Progenitor cell of endocrine pancreas (in vitro differentiated cells): ENCODE measurements at regions not wholly inside any gene's neighbourhood (a gene's known extent, or its start where the extent isn't known, plus 50 kb on each side); places are given as distances from the start of the nearest gene placed in this dataset.

Experiments used
- DNase-seq: peaks from one replicate; pipeline ENCODE4 v3.0.0; 2021; ENCODE audit warnings: low spot score; ENCODE audit not compliant: unreplicated experiment
- H3K27ac Mint-ChIP-seq: 2 replicates; pipeline ENCODE4 v1.8.0; 2021; ENCODE audit warnings: mild to moderate bottlenecking, moderate library complexity, mixed read lengths
- H3K27me3 Mint-ChIP-seq: 2 replicates; pipeline ENCODE4 v1.8.0; 2021; ENCODE audit warnings: mixed read lengths
- H3K36me3 Mint-ChIP-seq: 2 replicates; pipeline ENCODE4 v1.8.0; 2022; ENCODE audit warnings: mixed read lengths; ENCODE audit not compliant: insufficient read depth
- H3K4me1 Mint-ChIP-seq: 2 replicates; pipeline ENCODE4 v1.8.0; 2021; ENCODE audit warnings: low read depth, mixed read lengths
- H3K4me3 Mint-ChIP-seq: 2 replicates; pipeline ENCODE4 v1.8.0; 2021; ENCODE audit warnings: low read depth, mild to moderate bottlenecking, moderate library complexity, mixed read lengths
- H3K9me3 Mint-ChIP-seq: 2 replicates; pipeline ENCODE4 v1.8.0; 2021; ENCODE audit warnings: low read depth, mixed read lengths
- CTCF ChIP-seq: fragments of 200-600 bp; sonication (generic); IDR thresholded peaks from one replicate; pipeline ENCODE4 v1.5.0; 2021; ENCODE audit warnings: antibody characterized with exemption, mild to moderate bottlenecking; ENCODE audit not compliant: unreplicated experiment

GRCh38 chr5:4766101-4766500 is 374.0 kb upstream of the ADAMTS16 start:
- Mint-ChIP-seq H3K27ac (no peak overlapping the region), H3K36me3 (no peaks in the 10 kb centered on the region), H3K27me3 (peaks cover 11% of the 10 kb centered on the region), H3K4me3 (no peak overlapping the region), H3K9me3 (no peaks in the 10 kb centered on the region), H3K4me1 (no peaks in the 10 kb centered on the region)
- no peak for DNase-seq
- TF ChIP-seq CTCF, result no peak

DNA sequence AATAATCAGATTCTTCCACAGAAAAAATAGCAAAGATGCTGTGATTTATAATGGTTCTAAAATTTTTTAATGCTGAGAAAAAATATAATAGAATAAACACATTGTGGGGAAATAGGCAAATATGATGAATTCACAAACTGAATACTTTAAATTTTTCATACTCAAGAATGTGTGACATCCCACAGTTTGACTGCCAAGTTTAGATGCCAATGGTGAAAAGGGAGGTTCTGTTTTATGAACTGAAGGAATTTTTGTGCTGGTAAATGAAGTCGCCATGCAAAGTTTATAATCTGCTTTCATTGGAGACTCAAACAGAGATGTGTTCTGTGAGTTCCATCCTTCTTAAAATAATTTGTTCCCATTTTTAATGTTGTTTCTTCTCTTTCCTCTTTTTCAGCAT is 367.5 kb upstream of the ADAMTS16 start:
- TF ChIP-seq CTCF, result no peak
- H3K9me3 Mint-ChIP-seq, result no peaks in the 10 kb centered on the region
- no peak overlapping the region for H3K4me3 Mint-ChIP-seq
- H3K27me3 Mint-ChIP-seq, result peaks cover 27% of the 10 kb centered on the region
- H3K27ac Mint-ChIP-seq, result no peak overlapping the region
- no peaks in the 10 kb centered on the region for H3K4me1 Mint-ChIP-seq
- DNase-seq, result no peak
- no peaks in the 10 kb centered on the region for H3K36me3 Mint-ChIP-seq

- TF ChIP-seq CTCF, result no peak
- no peaks in the 10 kb centered on the region for H3K4me1 Mint-ChIP-seq
- no peaks in the 10 kb centered on the region for H3K36me3 Mint-ChIP-seq
- no peak overlapping the region for H3K4me3 Mint-ChIP-seq
- H3K9me3 Mint-ChIP-seq, result no peaks in the 10 kb centered on the region
- peaks cover 27% of the 10 kb centered on the region for H3K27me3 Mint-ChIP-seq
- no peak overlapping the region for H3K27ac Mint-ChIP-seq
- DNase-seq, result no peak
Observed at GRCh38 chr5:4773827-4774317, 366.3 kb upstream of the ADAMTS16 start.

DNA sequence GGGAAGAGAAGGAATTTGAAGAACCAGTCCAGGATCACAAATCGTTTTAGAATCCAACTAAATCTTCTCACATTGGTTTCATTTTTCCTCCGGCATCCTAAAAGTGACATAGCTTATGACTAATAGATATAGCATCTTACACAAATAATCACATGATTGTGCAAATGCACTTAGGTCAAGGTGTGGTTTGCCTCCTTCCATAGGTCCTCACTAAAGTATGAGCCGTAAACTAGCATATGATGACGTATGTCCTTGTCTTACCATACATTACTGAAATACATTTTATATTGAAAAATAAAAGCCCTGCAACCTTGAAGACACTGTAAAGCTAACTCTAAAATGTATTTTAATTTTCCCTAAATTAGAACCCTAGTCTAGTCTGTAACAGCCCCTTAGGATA is 362.7 kb upstream of the ADAMTS16 start:
- no peak for DNase-seq
- no peak overlapping the region for H3K4me3 Mint-ChIP-seq
- H3K27ac Mint-ChIP-seq, result no peak overlapping the region
- H3K36me3 Mint-ChIP-seq, result no peaks in the 10 kb centered on the region
- TF ChIP-seq CTCF, result no peak
- no peaks in the 10 kb centered on the region for H3K4me1 Mint-ChIP-seq
- H3K9me3 Mint-ChIP-seq, result no peaks in the 10 kb centered on the region
- H3K27me3 Mint-ChIP-seq, result peaks cover 40% of the 10 kb centered on the region

DNA sequence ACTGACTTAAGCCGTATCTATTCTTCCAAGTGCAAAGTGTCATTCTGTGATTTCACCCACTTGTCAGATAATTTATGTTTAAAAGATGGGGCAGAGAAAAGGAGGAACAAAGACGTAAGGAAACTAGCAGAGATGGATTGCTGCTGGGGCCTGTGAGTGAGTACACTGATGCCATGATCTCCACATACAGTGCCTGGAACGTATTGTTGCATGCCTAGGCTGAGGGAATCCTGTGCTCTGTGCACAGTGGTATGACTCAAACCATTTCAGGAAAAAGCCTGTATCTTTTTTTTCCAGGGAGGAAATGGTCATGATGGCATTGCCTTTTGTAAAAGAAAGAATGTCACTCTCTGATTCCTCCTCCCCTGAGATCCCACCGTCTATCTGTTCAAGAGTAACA is 359.5 kb upstream of the ADAMTS16 start:
- DNase-seq, result no peak
- no peak overlapping the region for H3K27ac Mint-ChIP-seq
- no peak overlapping the region for H3K4me3 Mint-ChIP-seq
- H3K27me3 Mint-ChIP-seq, result peaks cover 27% of the 10 kb centered on the region
- no peak for TF ChIP-seq CTCF
- H3K4me1 Mint-ChIP-seq, result no peaks in the 10 kb centered on the region
- no peaks in the 10 kb centered on the region for H3K36me3 Mint-ChIP-seq
- H3K9me3 Mint-ChIP-seq, result no peaks in the 10 kb centered on the region
